ENCODE measurements at regions not wholly inside any gene's neighbourhood (a gene's known extent, or its start where the extent isn't known, plus 50 kb on each side); places are given as distances from the start of the nearest gene placed in this dataset.

- DNase-seq (ENCODE audit: low spot score) = peak; percentile 62
Measured at GRCh38 chr6:163956571-163957407, 542.3 kb downstream of the QKI start.

- DNase-seq (ENCODE audit: low spot score) = no peak
Measured at GRCh38 chr6:163955756-163956155, 541.2 kb downstream of the QKI start.

- DNase-seq (ENCODE audit: low spot score) = peak; percentile 22
Measured at GRCh38 chr6:163955096-163955495, 540.6 kb downstream of the QKI start.

GRCh38 chr6:163954088-163954775 lies 539.7 kb downstream of the QKI start:
- DNase-seq (ENCODE audit: low spot score) = no peak

- no peak for DNase-seq (ENCODE audit: low spot score)
Measured at GRCh38 chr6:163952005-163952404, 537.5 kb downstream of the QKI start.

- no peak for DNase-seq (ENCODE audit: low spot score)
Measured at GRCh38 chr6:163951326-163951725, 536.8 kb downstream of the QKI start.

- DNase-seq (ENCODE audit: low spot score) = peak; percentile 12
Measured at GRCh38 chr6:163950159-163950558, 535.6 kb downstream of the QKI start.

- no peak for DNase-seq (ENCODE audit: low spot score)
Measured at GRCh38 chr6:163949431-163949830, 534.9 kb downstream of the QKI start.

- DNase-seq (ENCODE audit: low spot score) = no peak
Measured at GRCh38 chr6:163948250-163948649, 533.7 kb downstream of the QKI start.

- no peak for DNase-seq (ENCODE audit: low spot score)
Measured at GRCh38 chr6:163947276-163947675, 532.8 kb downstream of the QKI start.

- no peak for DNase-seq (ENCODE audit: low spot score)
Measured at GRCh38 chr6:163946437-163946836, 531.9 kb downstream of the QKI start.

- no peak for DNase-seq (ENCODE audit: low spot score)
Measured at GRCh38 chr6:163945808-163946207, 531.3 kb downstream of the QKI start.

- DNase-seq (ENCODE audit: low spot score) = no peak
Measured at GRCh38 chr6:163944897-163945296, 530.4 kb downstream of the QKI start.

GRCh38 chr6:163943607-163944385 lies 529.3 kb downstream of the QKI start:
- DNase-seq (ENCODE audit: low spot score) = peak; percentile 8

- DNase-seq (ENCODE audit: low spot score) = no peak
Measured at GRCh38 chr6:163942790-163943189, 528.3 kb downstream of the QKI start.

GRCh38 chr6:163941624-163941976 lies 527.1 kb downstream of the QKI start:
- no peak for DNase-seq (ENCODE audit: low spot score)

GRCh38 chr6:163940705-163941623 lies 526.4 kb downstream of the QKI start:
- DNase-seq (ENCODE audit: low spot score) = no peak

- no peak for DNase-seq (ENCODE audit: low spot score)
Measured at GRCh38 chr6:163937071-163937470, 522.6 kb downstream of the QKI start.

- no peak for DNase-seq (ENCODE audit: low spot score)
Measured at GRCh38 chr6:163935158-163935762, 520.7 kb downstream of the QKI start.

- DNase-seq (ENCODE audit: low spot score) = no peak
Measured at GRCh38 chr6:163930012-163930411, 515.5 kb downstream of the QKI start.

GRCh38 chr6:163929538-163929937 lies 515.0 kb downstream of the QKI start:
- DNase-seq (ENCODE audit: low spot score) = no peak
